Vagina (tissue), 2 donors: ENCODE measurements at regions not wholly inside any gene's neighbourhood (a gene's known extent, or its start where the extent isn't known, plus 50 kb on each side); places are given as distances from the start of the nearest gene placed in this dataset.
"Not testable (repeated sequence)": the region's sequence is repeated elsewhere in the genome, so short reads cannot be mapped to it uniquely, and the experiment has no call there.

Experiments used
- CTCF ChIP-seq, 3 experiments: fragments of 450-650 bp in 2 of 3; fragments of 200-600 bp in 1 of 3; sonication (generic) in 1 of 3; IDR thresholded peaks; one replicate each; pipeline ENCODE4 v1.5.1; 2017 to 2019; ENCODE audit warnings: antibody characterized with exemption in 3 of 3, mild to moderate bottlenecking in 2 of 3, moderate library complexity in 2 of 3
- POLR2A ChIP-seq, 2 donors: fragments of 450-650 bp; IDR thresholded peaks; one replicate each; pipeline ENCODE4 v1.6.1; 2017; ENCODE audit warnings: antibody characterized with exemption in 2 of 2, mild to moderate bottlenecking in 2 of 2, moderate library complexity in 2 of 2
- POLR2AphosphoS5 ChIP-seq, 2 donors: sonication (generic); formaldehyde crosslinking; IDR thresholded peaks; one replicate each; pipeline ENCODE4 v1.9.0; 2017; ENCODE audit warnings: antibody characterized with exemption in 2 of 2, mild to moderate bottlenecking in 2 of 2, low read depth in 1 of 2; ENCODE audit not compliant: insufficient read depth in 1 of 2

GRCh38 chr1:194738843-194739242, 1552.4 kb upstream of the B3GALT2 start:
- TF ChIP-seq CTCF (IDR thresholded peaks at IDR 0.05); POLR2A (IDR thresholded peaks at IDR 0.05); POLR2AphosphoS5 (IDR thresholded peaks at IDR 0.05; ENCODE audit: insufficient read depth in 1 of 2, low read depth in 1 of 2): not testable (repeated sequence)
